ENCODE measurements at regions not wholly inside any gene's neighbourhood (a gene's known extent, or its start where the extent isn't known, plus 50 kb on each side); places are given as distances from the start of the nearest gene placed in this dataset.
A peak's percentile ranks its signal among the peaks of the same experiment; 100 is the strongest.

GRCh38 chr5:100479079-100479688, 56.0 kb upstream of the FAM174A start:
- FAIRE-seq = peak; percentile 91
- no peak for DNase-seq (ENCODE audit: insufficient read length, low spot score)
- TF ChIP-seq POLR2A (IDR thresholded peaks at IDR 0.05; ENCODE audit: low read depth, low read length) = no peak

GRCh38 chr5:100472091-100472490, 63.1 kb upstream of the FAM174A start:
- no peak for DNase-seq (ENCODE audit: insufficient read length, low spot score)
- no peak for TF ChIP-seq POLR2A (IDR thresholded peaks at IDR 0.05; ENCODE audit: low read depth, low read length)
- no peak for FAIRE-seq

GRCh38 chr5:100469767-100470166, 65.4 kb upstream of the FAM174A start:
- no peak for TF ChIP-seq POLR2A (IDR thresholded peaks at IDR 0.05; ENCODE audit: low read depth, low read length)
- no peak for DNase-seq (ENCODE audit: insufficient read length, low spot score)
- FAIRE-seq = no peak

GRCh38 chr5:100464418-100464817, 70.8 kb upstream of the FAM174A start:
- TF ChIP-seq POLR2A (IDR thresholded peaks at IDR 0.05; ENCODE audit: low read depth, low read length) = no peak
- peak; percentile 98 for FAIRE-seq
- DNase-seq (ENCODE audit: insufficient read length, low spot score) = peak; percentile 40

DNA sequence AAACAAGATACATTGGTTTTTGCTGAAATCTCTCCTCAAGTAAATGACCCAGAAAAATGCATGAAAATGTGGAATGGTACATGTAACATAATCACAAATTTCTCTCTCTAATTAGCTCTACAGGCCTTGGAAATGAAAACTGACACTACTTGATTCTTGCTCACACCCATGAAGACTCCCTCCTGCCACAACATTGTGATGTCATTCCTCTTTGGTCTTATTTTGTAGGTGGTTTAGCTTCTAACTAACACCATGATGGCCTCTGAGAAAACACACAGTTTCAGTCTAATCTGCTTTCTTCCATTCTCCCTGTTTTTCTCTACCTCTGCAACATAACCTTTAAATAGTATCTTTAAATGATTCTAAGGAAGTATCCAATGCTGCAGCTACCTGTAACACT, 78.6 kb upstream of the FAM174A start:
- no peak for FAIRE-seq
- DNase-seq (ENCODE audit: insufficient read length, low spot score) = no peak
- no peak for TF ChIP-seq POLR2A (IDR thresholded peaks at IDR 0.05; ENCODE audit: low read depth, low read length)

DNA sequence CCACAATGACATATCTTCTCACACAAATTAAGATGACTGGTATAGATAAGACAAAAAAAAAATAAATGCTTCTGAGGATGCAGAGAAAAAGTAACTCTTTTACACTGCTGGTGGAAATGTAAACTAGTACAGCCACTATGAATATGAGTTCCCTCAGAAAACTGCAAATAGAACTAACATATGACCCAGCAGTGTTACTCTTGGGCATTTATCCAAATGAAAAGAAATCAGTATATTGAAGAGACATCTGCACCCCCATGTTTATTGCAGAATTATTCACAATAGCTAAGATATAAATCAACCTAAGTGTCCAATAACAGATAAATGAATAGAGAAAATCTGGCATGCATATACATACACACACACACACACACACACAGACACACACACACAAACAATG, 83.0 kb upstream of the FAM174A start:
- DNase-seq (ENCODE audit: insufficient read length, low spot score) (no peak), FAIRE-seq (no peak)
- no peak for TF ChIP-seq POLR2A (IDR thresholded peaks at IDR 0.05; ENCODE audit: low read depth, low read length)

DNA sequence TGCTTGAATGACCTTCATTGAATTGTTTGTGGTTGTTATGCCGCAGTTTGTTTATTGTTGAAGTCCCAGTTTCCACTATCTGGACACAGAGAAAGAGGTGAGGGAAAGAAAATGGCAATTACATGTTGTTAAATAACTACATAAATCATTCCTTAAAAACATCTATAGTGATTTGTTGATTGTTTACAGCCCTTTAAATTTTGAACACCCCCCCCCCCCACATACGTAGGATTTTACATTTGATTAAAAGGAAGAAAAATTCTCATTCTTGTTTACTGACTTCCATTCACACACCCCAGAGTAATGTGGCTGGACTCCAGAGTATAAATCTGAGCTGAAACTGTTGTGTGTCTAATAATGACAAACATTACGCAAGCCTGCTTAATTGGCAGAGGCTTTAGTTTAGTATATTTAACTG, 87.1 kb upstream of the FAM174A start:
- no peak for TF ChIP-seq POLR2A (IDR thresholded peaks at IDR 0.05; ENCODE audit: low read depth, low read length)
- no peak for DNase-seq (ENCODE audit: insufficient read length, low spot score)
- FAIRE-seq = no peak

GRCh38 chr5:100446879-100447430, 88.2 kb upstream of the FAM174A start:
- FAIRE-seq (no peak), DNase-seq (ENCODE audit: insufficient read length, low spot score) (no peak)
- TF ChIP-seq POLR2A (IDR thresholded peaks at IDR 0.05; ENCODE audit: low read depth, low read length) = no peak

- DNase-seq (ENCODE audit: insufficient read length, low spot score) = peak; percentile 2
- no peak for FAIRE-seq
- TF ChIP-seq POLR2A (IDR thresholded peaks at IDR 0.05; ENCODE audit: low read depth, low read length) = no peak
These were observed 90.2 kb upstream of the FAM174A start for GRCh38 chr5:100444961-100445360.

DNA sequence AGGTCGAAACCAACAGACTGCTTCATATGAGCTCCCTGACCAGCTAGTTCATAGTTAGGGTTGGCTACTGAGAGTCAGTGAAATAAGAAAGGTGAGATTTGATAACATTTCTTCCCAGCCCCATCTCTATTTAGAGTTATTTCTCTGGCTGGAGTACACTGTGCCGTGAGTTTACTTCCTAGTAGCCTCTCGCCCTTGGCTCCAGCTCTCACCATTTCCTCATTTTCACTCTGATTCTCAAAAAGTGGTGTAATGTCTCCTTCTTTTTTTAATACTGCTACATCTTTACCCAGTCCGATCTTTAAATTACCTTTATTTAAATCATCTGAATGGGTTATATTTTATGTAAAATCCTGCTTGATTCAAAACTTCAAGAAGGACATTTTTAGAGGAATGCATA, 100.4 kb upstream of the FAM174A start:
- no peak for DNase-seq (ENCODE audit: insufficient read length, low spot score)

GRCh38 chr5:100432741-100433140, 102.4 kb upstream of the FAM174A start:
- TF ChIP-seq POLR2A (IDR thresholded peaks at IDR 0.05; ENCODE audit: low read depth, low read length) = no peak
- DNase-seq (ENCODE audit: insufficient read length, low spot score) (no peak), FAIRE-seq (no peak)

More for the DNA sequence above, 100.4 kb upstream of the FAM174A start:
- no peak for FAIRE-seq
- TF ChIP-seq POLR2A (IDR thresholded peaks at IDR 0.05; ENCODE audit: low read depth, low read length) = no peak

- peak; percentile 7 for DNase-seq (ENCODE audit: insufficient read length, low spot score)
- FAIRE-seq = peak; percentile 64
- TF ChIP-seq POLR2A (IDR thresholded peaks at IDR 0.05; ENCODE audit: low read depth, low read length) = no peak
These were observed 104.6 kb upstream of the FAM174A start for GRCh38 chr5:100430268-100431195.

- DNase-seq (ENCODE audit: insufficient read length, low spot score) (no peak), FAIRE-seq (no peak)
- no peak for TF ChIP-seq POLR2A (IDR thresholded peaks at IDR 0.05; ENCODE audit: low read depth, low read length)
These were observed 110.4 kb upstream of the FAM174A start for GRCh38 chr5:100424787-100425186.

- no peak for DNase-seq (ENCODE audit: insufficient read length, low spot score)
These were observed 111.2 kb upstream of the FAM174A start for GRCh38 chr5:100424017-100424416.

More at GRCh38 chr5:100424017-100424416, 111.2 kb upstream of the FAM174A start:
- no peak for FAIRE-seq
- TF ChIP-seq POLR2A (IDR thresholded peaks at IDR 0.05; ENCODE audit: low read depth, low read length) = no peak

All from H54 (cell line).